Retinal pigment epithelial cell (primary cell): ENCODE measurements at regions not wholly inside any gene's neighbourhood (a gene's known extent, or its start where the extent isn't known, plus 50 kb on each side); places are given as distances from the start of the nearest gene placed in this dataset.

ENCODE experiments used
- DNase-seq: peaks from one replicate; pipeline ENCODE4 v3.0.0-alpha.2; 2010; ENCODE audit warnings: low read depth
- H3K4me3 ChIP-seq: 2 replicates; pipeline ENCODE4 v1.5.1; 2011; ENCODE audit warnings: mild to moderate bottlenecking, low read length, control low read depth, moderate library complexity
- CTCF ChIP-seq: conservative IDR thresholded peaks from 2 replicates; pipeline ENCODE4 v1.5.1; 2011; ENCODE audit warnings: low read depth, low read length, control low read depth, inconsistent platforms

GRCh38 chr5:17713301-17713700 is 79.0 kb downstream of the TAF11L14 start:
- no peak for DNase-seq
- H3K4me3 ChIP-seq: no peak overlapping the region
- TF ChIP-seq CTCF: no peak

- no peak overlapping the region for H3K4me3 ChIP-seq
- DNase-seq: no peak
- TF ChIP-seq CTCF: no peak
These were observed 79.9 kb downstream of the TAF11L14 start for GRCh38 chr5:17714186-17714585.

GRCh38 chr5:17719592-17719991 is 85.3 kb downstream of the TAF11L14 start:
- no peak overlapping the region for H3K4me3 ChIP-seq
- TF ChIP-seq CTCF: no peak
- DNase-seq: no peak

- no peak for TF ChIP-seq CTCF
- peak; percentile 13 for DNase-seq
- H3K4me3 ChIP-seq: no peak overlapping the region
These were observed 85.8 kb downstream of the TAF11L14 start for GRCh38 chr5:17720071-17720470.

- TF ChIP-seq CTCF: no peak
These were observed 89.6 kb downstream of the TAF11L14 start for GRCh38 chr5:17723876-17724275.

GRCh38 chr5:17727098-17727497 is 92.8 kb downstream of the TAF11L14 start:
- no peak for DNase-seq
- H3K4me3 ChIP-seq: no peak overlapping the region
- no peak for TF ChIP-seq CTCF

More at GRCh38 chr5:17723876-17724275, 89.6 kb downstream of the TAF11L14 start:
- no peak for DNase-seq
- no peak overlapping the region for H3K4me3 ChIP-seq

GRCh38 chr5:17730421-17730820 is 96.2 kb downstream of the TAF11L14 start:
- no peak for DNase-seq
- no peak overlapping the region for H3K4me3 ChIP-seq
- no peak for TF ChIP-seq CTCF
